ENCODE measurements at regions not wholly inside any gene's neighbourhood (a gene's known extent, or its start where the extent isn't known, plus 50 kb on each side); places are given as distances from the start of the nearest gene placed in this dataset.

- TF ChIP-seq POLR2A (IDR thresholded peaks at IDR 0.05) (no peak), CTCF (IDR thresholded peaks at IDR 0.05) (no peak), EP300 (IDR thresholded peaks at IDR 0.05) (no peak)
Measured at GRCh38 chr3:106010829-106011228, 142.0 kb upstream of the CBLB start.
